H1 (cell line): ENCODE measurements at regions not wholly inside any gene's neighbourhood (a gene's known extent, or its start where the extent isn't known, plus 50 kb on each side); places are given as distances from the start of the nearest gene placed in this dataset.
A peak's percentile ranks its signal among the peaks of the same experiment; 100 is the strongest.

ENCODE experiments used
- CTCF ChIA-PET: fragments of 300-600 bp; sonication (Branson Sonifier 250); formaldehyde crosslinking; loops from one replicate; lab custom pipeline; 2021; ENCODE audit not compliant: partially characterized antibody; lab: Charles Lee
- POLR2A ChIA-PET: fragments of 300-600 bp; sonication (Branson Sonifier 250); formaldehyde crosslinking; loops from one replicate; lab custom pipeline; 2021; ENCODE audit warnings: inconsistent platforms; ENCODE audit not compliant: partially characterized antibody; lab: Charles Lee
- DNase-seq, 2 experiments: peaks; one replicate each; pipeline versions ENCODE4 v3.0.0 to v3.0.0-alpha.2; 2010 to 2022; ENCODE audit warnings: low spot score in 2 of 2, low read depth in 1 of 2, mixed read lengths in 1 of 2
- FAIRE-seq: peaks from 2 replicates; lab custom pipeline; 2011; peaks lifted over from hg19 to GRCh38; lab: Jason Lieb, UNC
- H2AFZ ChIP-seq: 2 replicates; pipeline ENCODE4 v1.8.1; 2012; ENCODE audit warnings: low read length, inconsistent platforms
- H2AK5ac ChIP-seq: 2 replicates; pipeline ENCODE4 v1.6.1; 2013; ENCODE audit warnings: low read depth, low read length
- H2BK120ac ChIP-seq: replicated peaks from 2 replicates; pipeline ENCODE3; 2013; ENCODE audit warnings: low read depth, low read length, inconsistent platforms
- H2BK12ac ChIP-seq: 2 replicates; pipeline ENCODE4 v1.6.1; 2013; ENCODE audit warnings: low read depth, low read length
- H2BK15ac ChIP-seq: 2 replicates; pipeline ENCODE4 v1.6.1; 2013; ENCODE audit warnings: low read length
- H2BK20ac ChIP-seq: 2 replicates; pipeline ENCODE4 v1.6.1; 2013; ENCODE audit warnings: low read length
- H2BK5ac ChIP-seq: 2 replicates; pipeline ENCODE4 v1.6.1; 2013; ENCODE audit warnings: low read depth, low read length
- H3K14ac ChIP-seq: 2 replicates; pipeline ENCODE4 v1.6.1; 2013; ENCODE audit warnings: inconsistent platforms; ENCODE audit not compliant: insufficient read length
- H3K18ac ChIP-seq: 2 replicates; pipeline ENCODE4 v1.6.1; 2013; ENCODE audit warnings: low read length; ENCODE audit errors: extremely low read depth
- H3K23ac ChIP-seq: 2 replicates; pipeline ENCODE4 v1.6.1; 2013; ENCODE audit warnings: inconsistent platforms; ENCODE audit not compliant: insufficient read length
- H3K23me2 ChIP-seq: 2 replicates; pipeline ENCODE4 v1.6.1; 2013; ENCODE audit warnings: low read depth, low read length
- H3K27ac ChIP-seq: 2 replicates; pipeline ENCODE4 v1.6.1; 2011; ENCODE audit warnings: low read depth, low read length, inconsistent platforms
- H3K27me3 ChIP-seq, 4 experiments: replicated peaks in 1 of 4; 1 replicate in 1 of 4; 2 replicates in 3 of 4; pipeline versions ENCODE4 v1.6.1 to v1.8.1; 2011 to 2013; ENCODE audit warnings: low read length in 3 of 4, mild to moderate bottlenecking in 3 of 4, inconsistent platforms in 2 of 4, mixed read lengths in 2 of 4, moderate library complexity in 1 of 4; ENCODE audit not compliant: control insufficient read depth in 3 of 4, insufficient read depth in 3 of 4; ENCODE audit errors: extremely low read depth in 1 of 4
- H3K36me3 ChIP-seq, 4 experiments: 2 replicates each; pipeline versions ENCODE4 v1.6.1 to v1.8.1; 2011 to 2013; ENCODE audit warnings: mild to moderate bottlenecking in 4 of 4, low read length in 3 of 4, moderate library complexity in 2 of 4, control low read depth in 1 of 4, inconsistent platforms in 1 of 4; ENCODE audit not compliant: insufficient read depth in 4 of 4, control insufficient read depth in 2 of 4
- H3K4ac ChIP-seq: replicated peaks from 2 replicates; pipeline ENCODE3; 2013; ENCODE audit warnings: low read length, low read depth, mixed read lengths, inconsistent platforms; ENCODE audit not compliant: insufficient read length
- H3K4me1 ChIP-seq, 4 experiments: replicated peaks in 1 of 4; 1 replicate in 1 of 4; 2 replicates in 3 of 4; pipeline versions ENCODE4 v1.6.1 to v1.8.1; 2011 to 2013; ENCODE audit warnings: low read length in 3 of 4, inconsistent platforms in 2 of 4, mixed read lengths in 1 of 4; ENCODE audit not compliant: insufficient read depth in 4 of 4, control insufficient read depth in 3 of 4
- H3K4me2 ChIP-seq, 2 experiments: 2 replicates each; pipeline versions ENCODE4 v1.6.1 to v1.8.1; 2011 to 2013; ENCODE audit warnings: low read depth in 2 of 2, low read length in 2 of 2, control low read depth in 1 of 2, inconsistent platforms in 1 of 2, mild to moderate bottlenecking in 1 of 2; ENCODE audit not compliant: insufficient read depth in 1 of 2
- H3K4me3 ChIP-seq, 4 experiments: fragments of 200-600, 300-600 bp in 1 of 4; sonication (generic), shearing (Covaris generic), sonication (Bioruptor Twin) in 1 of 4; 2 replicates each; pipeline versions ENCODE4 v1.5.1 to v1.8.1; 2011 to 2016; ENCODE audit warnings: low read length in 4 of 4, low read depth in 3 of 4, control low read depth in 2 of 4, inconsistent platforms in 2 of 4, mild to moderate bottlenecking in 2 of 4, mixed read lengths in 1 of 4, moderate library complexity in 1 of 4; ENCODE audit not compliant: insufficient read depth in 2 of 4; ENCODE audit errors: extremely low read depth in 1 of 4
- H3K56ac ChIP-seq: replicated peaks from 2 replicates; pipeline ENCODE3; 2013; ENCODE audit warnings: low read depth, mild to moderate bottlenecking, mixed read lengths, low read length, inconsistent platforms; ENCODE audit not compliant: insufficient read length
- H3K79me1 ChIP-seq: 2 replicates; pipeline ENCODE4 v1.6.1; 2013; ENCODE audit warnings: low read depth, low read length, control low read depth
- H3K79me2 ChIP-seq, 2 experiments: 2 replicates each; pipeline versions ENCODE4 v1.6.1 to v1.8.1; 2012 to 2013; ENCODE audit warnings: low read length in 2 of 2, mild to moderate bottlenecking in 2 of 2, inconsistent platforms in 1 of 2; ENCODE audit not compliant: insufficient read depth in 2 of 2, control insufficient read depth in 1 of 2
- H3K9ac ChIP-seq, 4 experiments: replicated peaks in 1 of 4; 1 replicate in 1 of 4; 2 replicates in 3 of 4; pipeline versions ENCODE4 v1.6.1 to v1.8.1; 2011 to 2013; ENCODE audit warnings: low read depth in 3 of 4, low read length in 3 of 4, control low read depth in 2 of 4, mild to moderate bottlenecking in 2 of 4, moderate library complexity in 2 of 4, inconsistent platforms in 1 of 4; ENCODE audit errors: extremely low read depth in 1 of 4
- H3K9me3 ChIP-seq, 2 experiments: 2 replicates each; pipeline versions ENCODE4 v1.6.1 to v1.8.1; 2012 to 2013; ENCODE audit warnings: mild to moderate bottlenecking in 2 of 2, moderate library complexity in 2 of 2, control low read depth in 1 of 2, inconsistent platforms in 1 of 2, low read depth in 1 of 2, low read length in 1 of 2, mixed read lengths in 1 of 2; ENCODE audit not compliant: insufficient read depth in 2 of 2
- H4K20me1 ChIP-seq, 2 experiments: replicated peaks in 1 of 2; 2 replicates each; pipeline versions ENCODE3 to v1.8.1; 2011 to 2013; ENCODE audit warnings: inconsistent platforms in 2 of 2, low read length in 2 of 2, mild to moderate bottlenecking in 1 of 2; ENCODE audit not compliant: insufficient read depth in 2 of 2, control insufficient read depth in 1 of 2
- H4K5ac ChIP-seq: 2 replicates; pipeline ENCODE4 v1.6.1; 2013; ENCODE audit warnings: low read length, low read depth, mixed read lengths, inconsistent platforms; ENCODE audit not compliant: insufficient read length
- H4K8ac ChIP-seq: 2 replicates; pipeline ENCODE4 v1.8.0; 2013; ENCODE audit warnings: mild to moderate bottlenecking, moderate library complexity, low read length, inconsistent platforms; ENCODE audit not compliant: insufficient read depth; ENCODE audit errors: extremely low read depth
- H4K91ac ChIP-seq: replicated peaks from 2 replicates; pipeline ENCODE3; 2013; ENCODE audit warnings: low read length, mixed read lengths, inconsistent platforms; ENCODE audit not compliant: insufficient read length
- BRCA1 ChIP-seq: IDR thresholded peaks from 2 replicates; pipeline ENCODE4 v1.6.1; 2012; ENCODE audit warnings: low read depth, low read length, improper control_type of control experiment
- EGR1 ChIP-seq: IDR thresholded peaks from 2 replicates; pipeline ENCODE4 v1.6.1; 2011; ENCODE audit warnings: low read depth, low read length, borderline replicate concordance
- GTF2F1 ChIP-seq: IDR thresholded peaks from 2 replicates; pipeline ENCODE4 v1.6.1; 2012; ENCODE audit warnings: low read depth, low read length, improper control_type of control experiment, borderline replicate concordance
- HDAC6 ChIP-seq: IDR thresholded peaks from one replicate; pipeline ENCODE4 v1.7.1; 2012; ENCODE audit warnings: low read depth, mild to moderate bottlenecking, inconsistent platforms, low read length, moderate library complexity
- POLR2A ChIP-seq, 2 experiments: IDR thresholded peaks; 1 replicate in 1 of 2; 2 replicates in 1 of 2; pipeline ENCODE4 v1.6.1; 2011; ENCODE audit warnings: low read depth in 2 of 2, low read length in 2 of 2, mild to moderate bottlenecking in 2 of 2; ENCODE audit errors: control extremely low read depth in 1 of 2
- SP1 ChIP-seq: IDR thresholded peaks from 2 replicates; pipeline ENCODE4 v1.6.1; 2011; ENCODE audit warnings: low read depth, low read length
- ZNF274 ChIP-seq: IDR thresholded peaks from 2 replicates; pipeline ENCODE4 v1.7.0; 2012; ENCODE audit warnings: low read length, borderline replicate concordance; ENCODE audit errors: extremely low read depth
- WGBS, 2 experiments: shearing (Covaris generic) in 1 of 2; methylation state at CpG; one replicate each; pipeline versions ENCODE4 v1.1.6 to v1.1.7; 2013 to 2015; ENCODE audit warnings: low lambda C conversion rate in 2 of 2, mixed read lengths in 2 of 2, inconsistent platforms in 1 of 2, low coverage in 1 of 2, missing lambda C conversion rate in 1 of 2; ENCODE audit not compliant: insufficient replicate concordance in 2 of 2, insufficient coverage in 1 of 2, insufficient read length in 1 of 2; ENCODE audit errors: extremely low coverage in 1 of 2, missing lambda C conversion rate in 1 of 2; 5-methylcytosine and 5-hydroxymethylcytosine counted together

GRCh38 chrX:4193500-4194155 is 480.2 kb upstream of the PRKX start:
- peak; percentile 48 for FAIRE-seq

More at GRCh38 chrX:4193500-4194155, 480.2 kb upstream of the PRKX start:
- Histone ChIP-seq H3K79me1 (no peaks in the 10 kb centered on the region), H3K27me3 (no peaks in the 10 kb centered on the region), H2BK12ac (no peak overlapping the region), H3K36me3 (no peaks in the 10 kb centered on the region), H2BK5ac (no peak overlapping the region), H2AFZ (no peak overlapping the region), H4K5ac (no peak overlapping the region), H3K23ac (no peak overlapping the region), H3K23me2 (peaks cover 2% of the 10 kb centered on the region; the same call in 1 of the 2 replicates), H2BK120ac (no peak overlapping the region), H3K9me3 (no peaks in the 10 kb centered on the region), H3K4ac (no peak overlapping the region), H3K79me2 (no peaks in the 10 kb centered on the region), H2BK15ac (no peak overlapping the region), H3K4me3 (no peak overlapping the region), H4K20me1 (no peaks in the 10 kb centered on the region), H3K4me2 (no peak overlapping the region), H2AK5ac (no peak overlapping the region), H4K8ac (no peak overlapping the region), H2BK20ac (no peak overlapping the region), H3K14ac (no peak overlapping the region), H3K4me1 (no peaks in the 10 kb centered on the region), H3K18ac (no peak overlapping the region), H4K91ac (no peak overlapping the region), H3K9ac (no peak overlapping the region), H3K56ac (peak overlapping the region; percentile 79), H3K27ac (no peak overlapping the region)
- POLR2A ChIA-PET: no interaction called here
- CTCF ChIA-PET: no interaction called here
- 93% methylated on average over 6 of the region's 6 CpGs; no CpG with 5 or more reads in 1 of the 2 experiments for WGBS, 2 experiments
- TF ChIP-seq EGR1 (no peak), BRCA1 (no peak), ZNF274 (no peak), SP1 (no peak), POLR2A (IDR thresholded peaks at IDR 0.05; ENCODE audit: control extremely low read depth in 1 of 2, low read depth in 2 of 2, low read length in 2 of 2) (no peak), HDAC6 (no peak), GTF2F1 (no peak)
- no peak for DNase-seq
